CD4-positive, alpha-beta T cell treated with Interleukin-10 for 1 hour (primary cell): ENCODE measurements at regions not wholly inside any gene's neighbourhood (a gene's known extent, or its start where the extent isn't known, plus 50 kb on each side); places are given as distances from the start of the nearest gene placed in this dataset.

Experiments
- DNase-seq: peaks from one replicate; pipeline ENCODE4 v3.0.0-alpha.2; 2020

GRCh38 chr2:126518196-126518595 lies 137.8 kb upstream of the GYPC start:
- no peak for DNase-seq

- DNase-seq, result peak; percentile 76
These were observed 128.0 kb upstream of the GYPC start for GRCh38 chr2:126527836-126528490.

- DNase-seq, result no peak
These were observed 124.9 kb upstream of the GYPC start for GRCh38 chr2:126531029-126531428.

- no peak for DNase-seq
These were observed 121.5 kb upstream of the GYPC start for GRCh38 chr2:126534478-126534877.

- no peak for DNase-seq
These were observed 120.5 kb upstream of the GYPC start for GRCh38 chr2:126535408-126535807.

GRCh38 chr2:126536605-126537200 lies 119.3 kb upstream of the GYPC start:
- DNase-seq, result no peak

GRCh38 chr2:126539101-126539500 lies 116.9 kb upstream of the GYPC start:
- DNase-seq, result no peak

GRCh38 chr2:126542247-126542646 lies 113.7 kb upstream of the GYPC start:
- DNase-seq, result no peak

GRCh38 chr2:126543081-126543480 lies 112.9 kb upstream of the GYPC start:
- no peak for DNase-seq

- DNase-seq, result no peak
These were observed 97.9 kb upstream of the GYPC start for GRCh38 chr2:126558029-126558428.

- no peak for DNase-seq
These were observed 87.2 kb upstream of the GYPC start for GRCh38 chr2:126568734-126569133.

- no peak for DNase-seq
These were observed 84.6 kb upstream of the GYPC start for GRCh38 chr2:126571403-126571802.

- no peak for DNase-seq
These were observed 80.3 kb upstream of the GYPC start for GRCh38 chr2:126575631-126576030.

- no peak for DNase-seq
These were observed 76.1 kb upstream of the GYPC start for GRCh38 chr2:126579868-126580267.

- DNase-seq, result no peak
These were observed 69.6 kb upstream of the GYPC start for GRCh38 chr2:126586317-126586716.

GRCh38 chr2:126599062-126599461 lies 56.9 kb upstream of the GYPC start:
- DNase-seq, result no peak

- DNase-seq, result no peak
These were observed 55.2 kb upstream of the GYPC start for GRCh38 chr2:126600742-126601141.

- no peak for DNase-seq
These were observed 53.6 kb upstream of the GYPC start for GRCh38 chr2:126602334-126602733.
